Stimulated activated CD4-positive, alpha-beta T cell treated with anti-CD3 and anti-CD28 coated beads, Interleukin-2, amount 100 ng/mL, for 48 hours (primary cell): ENCODE measurements at regions not wholly inside any gene's neighbourhood (a gene's known extent, or its start where the extent isn't known, plus 50 kb on each side); places are given as distances from the start of the nearest gene placed in this dataset.
"Not testable (repeated sequence)": the region's sequence is repeated elsewhere in the genome, so short reads cannot be mapped to it uniquely, and the experiment has no call there.

Source experiments
- DNase-seq, 2 donors: peaks; one replicate each; pipeline ENCODE4 v3.0.0-alpha.2; 2020

- DNase-seq, result no peak
These were observed 968.7 kb upstream of the CITED2 start for GRCh38 chr6:140343128-140343527.

GRCh38 chr6:140341272-140341671 is 966.8 kb upstream of the CITED2 start:
- no peak for DNase-seq

GRCh38 chr6:140340795-140341194 is 966.3 kb upstream of the CITED2 start:
- no peak for DNase-seq

- not testable (repeated sequence) for DNase-seq
These were observed 964.6 kb upstream of the CITED2 start for GRCh38 chr6:140339084-140339483.

- DNase-seq, result no peak
These were observed 947.4 kb upstream of the CITED2 start for GRCh38 chr6:140321891-140322290.

GRCh38 chr6:140320081-140321080 is 945.9 kb upstream of the CITED2 start:
- DNase-seq, result no peak

GRCh38 chr6:140319209-140319608 is 944.8 kb upstream of the CITED2 start:
- no peak for DNase-seq

- DNase-seq, result no peak
These were observed 944.0 kb upstream of the CITED2 start for GRCh38 chr6:140318408-140318807.

GRCh38 chr6:140317950-140318349 is 943.5 kb upstream of the CITED2 start:
- DNase-seq, result no peak

- DNase-seq, result no peak
These were observed 942.5 kb upstream of the CITED2 start for GRCh38 chr6:140316966-140317365.

GRCh38 chr6:140314682-140315081 is 940.2 kb upstream of the CITED2 start:
- no peak for DNase-seq

- no peak for DNase-seq
These were observed 936.7 kb upstream of the CITED2 start for GRCh38 chr6:140311146-140311545.

GRCh38 chr6:140303218-140303949 is 928.9 kb upstream of the CITED2 start:
- DNase-seq, result no peak

GRCh38 chr6:140300331-140300730 is 925.9 kb upstream of the CITED2 start:
- no peak for DNase-seq

GRCh38 chr6:140289186-140289585 is 914.7 kb upstream of the CITED2 start:
- no peak for DNase-seq

- no peak for DNase-seq
These were observed 911.7 kb upstream of the CITED2 start for GRCh38 chr6:140285998-140286690.

- no peak for DNase-seq
These were observed 911.0 kb upstream of the CITED2 start for GRCh38 chr6:140285471-140285870.

- DNase-seq, result no peak
These were observed 910.4 kb upstream of the CITED2 start for GRCh38 chr6:140284871-140285270.

- DNase-seq, result no peak
These were observed 908.7 kb upstream of the CITED2 start for GRCh38 chr6:140283197-140283596.

GRCh38 chr6:140281767-140282166 is 907.3 kb upstream of the CITED2 start:
- no peak for DNase-seq

GRCh38 chr6:140281236-140281635 is 906.8 kb upstream of the CITED2 start:
- no peak for DNase-seq

GRCh38 chr6:140276719-140277118 is 902.3 kb upstream of the CITED2 start:
- no peak for DNase-seq

GRCh38 chr6:140276133-140276532 is 901.7 kb upstream of the CITED2 start:
- no peak for DNase-seq
